Activated T-helper 1 cell treated with anti-CD3 and anti-CD28 coated beads, Interleukin-12 subunit alpha, Interleukin-12 subunit beta, Interleukin-2, Interleukin-4 antibody, amounts not matched to agents 30 ng/mL and 10 ng/mL and 1 ng/mL, durations not matched to agents 14 hours and 24 hours and 36 hours (primary cell): ENCODE measurements at regions not wholly inside any gene's neighbourhood (a gene's known extent, or its start where the extent isn't known, plus 50 kb on each side); places are given as distances from the start of the nearest gene placed in this dataset.

Experiments used
- DNase-seq: peaks from one replicate; pipeline ENCODE4 v3.0.0; 2021; ENCODE audit warnings: low spot score
- H3K27ac Mint-ChIP-seq: one replicate; pipeline ENCODE4 v1.8.0; 2021; ENCODE audit warnings: mild to moderate bottlenecking, mixed read lengths
- H3K27me3 Mint-ChIP-seq: one replicate; pipeline ENCODE4 v1.8.0; 2022; ENCODE audit warnings: mild to moderate bottlenecking, moderate library complexity, mixed read lengths; ENCODE audit not compliant: insufficient read depth
- H3K36me3 Mint-ChIP-seq: one replicate; pipeline ENCODE4 v1.8.0; 2021; ENCODE audit warnings: low read depth, mixed read lengths
- H3K4me1 Mint-ChIP-seq: one replicate; pipeline ENCODE4 v1.8.0; 2021; ENCODE audit warnings: low read depth, mixed read lengths
- H3K4me3 Mint-ChIP-seq: one replicate; pipeline ENCODE4 v1.8.0; 2021; ENCODE audit warnings: mild to moderate bottlenecking, moderate library complexity, mixed read lengths
- H3K9me3 Mint-ChIP-seq: one replicate; pipeline ENCODE4 v1.8.0; 2021; ENCODE audit warnings: mixed read lengths
- intact Hi-C: fragments of 100-400 bp; cut with micrococcal nuclease; formaldehyde crosslinking; loops from one replicate; pipeline ENCODE4 v1.15.1; 2024

DNA sequence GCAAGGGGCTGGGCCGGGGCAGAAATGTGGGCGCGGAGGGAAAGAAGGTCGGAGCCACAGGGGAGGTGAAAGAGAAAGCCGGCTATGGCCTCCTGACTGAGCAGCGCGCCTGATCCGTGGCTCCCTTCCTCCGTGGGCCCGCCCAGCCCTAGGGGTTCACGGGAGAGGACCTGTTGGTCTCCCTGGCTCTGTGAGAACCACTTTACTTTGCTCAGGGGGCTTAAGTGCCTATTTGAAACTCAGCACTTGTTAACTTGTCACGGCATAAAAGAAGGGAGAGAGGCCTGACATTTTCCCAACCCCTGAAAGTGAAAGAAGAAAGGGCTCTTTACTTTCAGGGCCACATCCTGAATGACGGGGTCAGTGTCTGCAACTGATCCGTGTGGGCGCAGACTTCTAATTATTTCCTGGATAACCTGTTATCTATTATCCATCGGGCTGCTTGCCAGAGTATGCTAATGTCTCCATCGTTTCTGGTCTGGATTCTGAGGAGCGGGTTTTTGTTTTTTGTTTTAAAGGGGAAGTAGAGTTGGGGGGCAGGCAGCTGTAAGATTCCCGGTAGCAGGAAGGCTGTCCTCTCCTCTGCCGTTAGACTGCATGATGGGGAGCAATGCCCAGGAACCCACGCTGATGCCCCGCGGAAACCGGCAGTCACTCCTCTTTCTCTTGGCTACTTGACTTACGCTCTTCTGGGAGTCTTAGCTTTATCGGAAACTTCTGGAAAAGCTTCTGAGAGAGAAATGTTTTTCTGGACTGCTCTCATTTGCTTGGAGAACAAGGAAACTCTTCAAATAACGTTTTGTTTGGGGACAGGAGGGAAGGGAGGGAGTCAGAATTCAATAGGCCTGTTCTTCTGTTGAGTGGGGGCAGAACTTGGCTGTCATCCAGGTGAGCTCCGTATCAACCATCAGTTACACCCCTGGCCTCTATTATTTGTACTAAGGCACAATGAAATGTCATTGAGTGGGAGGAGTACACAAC, 127.7 kb upstream of the MAX start:
- Mint-ChIP-seq H3K36me3 (peaks cover 2% of the 10 kb centered on the region), H3K4me3 (peak overlapping the region; percentile 81), H3K27ac (peak overlapping the region; percentile 93), H3K4me1 (peaks cover 51% of the 10 kb centered on the region), H3K9me3 (no peaks in the 10 kb centered on the region), H3K27me3 (peaks cover 2% of the 10 kb centered on the region)
- intact Hi-C loops, result loop anchor here (1.0 kb wide), 1 partner anchor 24 kb away; no protein-coding TSS in a partner anchor
- peak; percentile 34 for DNase-seq

GRCh38 chr14:65231286-65231980, 129.1 kb upstream of the MAX start:
- H3K27me3 Mint-ChIP-seq, result peaks cover 2% of the 10 kb centered on the region
- peaks cover 2% of the 10 kb centered on the region for H3K36me3 Mint-ChIP-seq
- no peaks in the 10 kb centered on the region for H3K9me3 Mint-ChIP-seq
- peaks cover 37% of the 10 kb centered on the region for H3K4me1 Mint-ChIP-seq
- H3K4me3 Mint-ChIP-seq, result no peak overlapping the region
- no peak overlapping the region for H3K27ac Mint-ChIP-seq
- DNase-seq, result no peak
- intact Hi-C loops, result no loop called here

GRCh38 chr14:65234752-65235361, 132.5 kb upstream of the MAX start:
- peaks cover 20% of the 10 kb centered on the region for H3K4me1 Mint-ChIP-seq
- H3K4me3 Mint-ChIP-seq, result no peak overlapping the region
- intact Hi-C loops, result no loop called here
- DNase-seq, result no peak
- H3K36me3 Mint-ChIP-seq, result peaks cover 2% of the 10 kb centered on the region
- H3K9me3 Mint-ChIP-seq, result no peaks in the 10 kb centered on the region
- H3K27me3 Mint-ChIP-seq, result peaks cover 2% of the 10 kb centered on the region
- no peak overlapping the region for H3K27ac Mint-ChIP-seq

DNA sequence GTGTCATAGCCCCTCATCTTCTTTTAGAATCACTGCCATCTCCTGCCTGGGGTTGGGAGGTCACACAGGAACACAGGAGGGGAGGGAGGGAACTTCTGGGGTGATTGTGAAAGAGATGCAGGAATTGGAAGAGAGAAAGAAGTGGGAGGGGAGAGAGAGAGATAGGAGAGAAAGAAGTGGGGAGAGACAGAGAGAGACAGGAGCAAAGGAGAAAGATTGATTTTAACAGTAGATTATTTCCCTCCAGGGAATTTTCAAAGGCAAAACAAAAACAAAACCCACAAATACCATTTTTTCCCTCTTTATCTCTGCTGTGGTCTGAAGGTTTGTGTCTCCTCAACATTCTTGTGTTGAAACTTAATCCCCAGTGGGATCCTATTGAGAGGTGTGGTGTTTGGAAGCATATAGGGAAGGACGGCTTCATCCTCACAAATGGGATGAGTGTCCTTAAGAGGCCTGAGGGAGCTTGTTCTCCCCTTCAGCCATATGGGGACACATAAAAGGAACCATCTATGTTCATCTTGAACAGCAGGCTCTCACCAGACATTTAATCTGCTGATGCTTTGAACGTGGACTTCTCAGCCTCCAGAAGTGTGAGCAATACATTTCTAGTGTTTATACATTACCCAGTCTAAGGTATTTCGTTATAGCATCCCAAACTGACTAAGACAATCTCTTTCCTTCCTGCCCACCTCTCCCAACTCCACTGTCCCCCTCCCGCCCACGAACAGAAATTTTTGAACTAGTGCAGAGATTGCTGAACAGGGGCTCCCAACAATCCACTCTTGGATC, 134.9 kb upstream of the MAX start:
- H3K4me3 Mint-ChIP-seq, result no peak overlapping the region
- peaks cover 2% of the 10 kb centered on the region for H3K36me3 Mint-ChIP-seq
- H3K27me3 Mint-ChIP-seq, result peaks cover 2% of the 10 kb centered on the region
- DNase-seq, result no peak
- H3K4me1 Mint-ChIP-seq, result peaks cover 18% of the 10 kb centered on the region
- no peak overlapping the region for H3K27ac Mint-ChIP-seq
- intact Hi-C loops, result no loop called here
- no peaks in the 10 kb centered on the region for H3K9me3 Mint-ChIP-seq

DNA sequence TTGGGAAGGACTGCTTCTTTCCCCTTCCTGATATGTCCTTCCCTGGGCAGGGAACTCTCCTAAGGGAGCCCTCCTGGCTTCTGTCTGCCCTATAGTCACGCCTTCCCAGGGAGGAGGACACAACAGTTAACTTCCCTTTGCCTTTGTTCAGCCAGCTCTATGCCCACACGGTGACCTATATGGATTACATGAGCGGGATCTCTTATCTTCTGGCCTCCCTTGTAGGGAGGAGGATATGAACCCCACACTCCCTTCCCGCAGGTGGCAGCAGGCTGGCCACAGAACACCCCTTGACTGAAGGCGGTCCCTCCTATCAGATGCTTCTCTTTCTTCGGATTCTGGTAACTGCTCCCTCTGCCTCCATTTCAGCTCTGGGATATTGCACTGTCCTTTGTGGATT, 135.6 kb upstream of the MAX start:
- H3K36me3 Mint-ChIP-seq, result peaks cover 2% of the 10 kb centered on the region
- peaks cover 2% of the 10 kb centered on the region for H3K27me3 Mint-ChIP-seq
- intact Hi-C loops, result no loop called here
- no peaks in the 10 kb centered on the region for H3K9me3 Mint-ChIP-seq
- H3K4me3 Mint-ChIP-seq, result no peak overlapping the region
- H3K27ac Mint-ChIP-seq, result no peak overlapping the region
- no peak for DNase-seq
- H3K4me1 Mint-ChIP-seq, result peaks cover 18% of the 10 kb centered on the region

DNA sequence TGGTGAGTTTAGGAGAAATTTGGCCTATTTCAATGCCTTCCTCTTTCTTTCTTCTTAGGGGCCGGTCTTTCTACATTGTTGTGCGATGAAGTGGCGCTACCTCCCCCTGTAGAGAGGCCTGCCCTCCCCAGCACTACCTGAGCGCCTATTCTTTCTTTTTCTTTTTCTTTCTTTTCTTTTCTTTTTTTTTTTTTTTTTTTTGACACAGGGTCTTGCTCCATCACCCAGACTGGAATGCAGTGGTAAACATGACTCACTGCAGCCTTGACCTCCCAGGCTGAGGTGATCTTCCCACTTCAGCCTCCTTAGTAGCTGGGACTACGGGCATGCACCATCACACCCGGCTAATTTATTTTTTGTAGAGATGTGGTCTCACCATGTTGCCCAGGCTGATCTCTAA, 136.1 kb upstream of the MAX start:
- DNase-seq, result no peak
- H3K4me3 Mint-ChIP-seq, result no peak overlapping the region
- no peaks in the 10 kb centered on the region for H3K9me3 Mint-ChIP-seq
- intact Hi-C loops, result no loop called here
- H3K27ac Mint-ChIP-seq, result no peak overlapping the region
- H3K36me3 Mint-ChIP-seq, result peaks cover 2% of the 10 kb centered on the region
- peaks cover 18% of the 10 kb centered on the region for H3K4me1 Mint-ChIP-seq
- peaks cover 2% of the 10 kb centered on the region for H3K27me3 Mint-ChIP-seq

DNA sequence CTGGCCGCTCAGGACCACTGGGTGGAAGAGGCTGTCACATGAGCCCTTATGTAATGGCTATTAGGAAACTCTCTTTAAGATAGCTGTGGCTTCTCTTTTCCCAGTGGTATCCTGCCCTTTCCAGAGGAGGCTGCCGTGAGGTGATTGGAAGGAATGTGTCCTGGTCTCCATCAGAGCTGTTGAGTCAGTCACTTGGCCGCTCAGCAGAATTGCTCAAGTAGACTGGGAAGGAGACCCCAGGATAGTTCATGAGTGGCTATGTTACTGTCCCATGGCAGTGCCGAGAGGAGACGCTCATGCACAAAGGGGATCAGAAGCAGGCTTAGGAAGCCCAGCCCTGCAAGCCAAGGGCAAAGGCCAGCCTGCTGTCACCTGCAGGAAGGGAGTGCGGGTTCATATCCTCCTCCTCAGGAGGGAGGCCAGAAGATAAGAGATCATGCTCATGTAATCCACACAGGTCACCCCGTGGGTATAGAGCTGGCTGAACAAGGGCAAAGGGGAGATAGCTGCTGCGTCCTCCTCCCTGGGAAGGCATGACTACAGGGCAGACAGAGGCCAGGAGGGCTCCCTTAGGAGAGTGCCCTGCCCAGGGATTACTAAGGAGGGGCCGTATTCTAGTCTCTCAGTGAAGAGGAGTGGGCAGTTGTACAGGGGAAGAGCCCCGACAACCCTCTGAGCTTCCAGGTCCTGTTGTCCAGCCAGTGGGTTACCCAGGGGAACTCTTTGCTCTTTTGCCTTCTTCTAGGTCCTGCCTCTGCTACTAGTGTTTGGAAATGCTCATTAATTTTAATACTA, 137.0 kb upstream of the MAX start:
- Mint-ChIP-seq H3K9me3 (no peaks in the 10 kb centered on the region), H3K27me3 (no peaks in the 10 kb centered on the region), H3K4me1 (peaks cover 18% of the 10 kb centered on the region), H3K4me3 (no peak overlapping the region), H3K36me3 (peaks cover 2% of the 10 kb centered on the region), H3K27ac (no peak overlapping the region)
- no peak for DNase-seq
- intact Hi-C loops, result no loop called here

DNA sequence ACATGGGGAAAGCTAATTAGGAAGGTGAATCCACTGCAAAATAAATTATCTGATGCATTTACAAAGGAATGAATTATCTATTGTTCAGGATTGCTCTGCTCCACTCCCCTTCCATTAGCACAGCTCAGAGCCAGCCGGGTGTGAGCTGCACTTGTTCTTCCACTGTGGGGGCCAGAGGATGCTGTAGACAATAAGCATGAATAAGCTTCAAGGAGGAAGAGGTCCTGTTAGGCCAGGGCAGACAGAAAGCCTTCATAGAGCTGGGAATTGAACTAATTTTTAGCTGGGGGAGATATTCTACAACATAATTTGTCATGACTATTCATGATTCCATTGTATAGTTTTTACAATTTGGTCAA, 137.6 kb upstream of the MAX start:
- H3K27me3 Mint-ChIP-seq, result no peaks in the 10 kb centered on the region
- H3K27ac Mint-ChIP-seq, result no peak overlapping the region
- intact Hi-C loops, result no loop called here
- DNase-seq, result no peak
- peaks cover 18% of the 10 kb centered on the region for H3K4me1 Mint-ChIP-seq
- no peaks in the 10 kb centered on the region for H3K9me3 Mint-ChIP-seq
- H3K36me3 Mint-ChIP-seq, result peaks cover 2% of the 10 kb centered on the region
- H3K4me3 Mint-ChIP-seq, result no peak overlapping the region

DNA sequence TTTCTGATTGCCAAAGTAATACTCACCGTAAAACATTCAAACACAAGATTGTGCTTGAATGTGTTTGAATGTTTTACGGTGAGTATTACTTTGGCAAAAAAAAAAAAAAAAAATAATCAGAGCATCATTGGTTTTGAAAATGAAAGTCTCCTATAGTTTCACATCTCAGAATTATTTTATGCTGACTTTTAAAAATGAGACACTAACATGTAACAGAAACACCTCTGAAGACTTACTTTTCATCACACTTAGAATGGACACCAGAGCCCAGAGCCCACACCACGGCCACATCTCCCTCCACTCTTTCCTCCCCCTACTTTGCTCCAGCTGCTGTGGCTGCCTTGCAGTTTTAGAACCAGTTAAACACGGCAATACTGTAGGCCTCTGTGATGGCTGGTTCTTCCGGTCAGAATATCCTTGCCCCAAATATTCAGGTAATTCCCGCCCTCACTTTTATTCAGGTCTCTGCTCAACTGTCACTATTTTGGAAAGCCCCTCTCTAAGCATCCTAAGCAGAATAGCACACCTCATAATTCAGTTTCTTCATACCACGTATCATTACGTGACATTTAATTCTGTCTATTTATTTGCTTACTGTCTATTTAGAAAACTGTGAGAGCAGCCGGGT, 138.9 kb upstream of the MAX start:
- DNase-seq, result no peak
- intact Hi-C loops, result no loop called here
- no peak overlapping the region for H3K4me3 Mint-ChIP-seq
- H3K9me3 Mint-ChIP-seq, result no peaks in the 10 kb centered on the region
- no peaks in the 10 kb centered on the region for H3K27me3 Mint-ChIP-seq
- peaks cover 2% of the 10 kb centered on the region for H3K36me3 Mint-ChIP-seq
- H3K4me1 Mint-ChIP-seq, result peaks cover 25% of the 10 kb centered on the region
- H3K27ac Mint-ChIP-seq, result no peak overlapping the region

DNA sequence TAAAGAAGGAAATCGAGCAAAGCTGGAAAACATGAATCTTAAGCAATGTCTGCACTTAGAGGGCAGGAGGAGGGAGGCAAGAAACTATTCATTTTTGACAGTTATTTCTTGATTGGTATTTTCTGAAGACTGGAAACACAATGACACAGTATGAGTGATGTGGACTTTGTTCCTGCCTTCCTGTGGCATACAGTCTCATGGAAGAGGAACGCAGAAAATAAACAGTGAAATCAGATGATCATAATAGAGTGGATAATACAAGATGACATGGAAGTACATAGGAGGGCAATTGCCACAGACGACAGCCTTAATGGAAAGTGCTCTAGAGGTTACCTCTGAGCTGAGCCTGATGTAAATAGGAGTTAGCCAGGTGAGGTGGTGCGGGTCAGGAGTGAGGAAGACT, 140.4 kb upstream of the MAX start:
- H3K4me1 Mint-ChIP-seq, result peaks cover 14% of the 10 kb centered on the region
- no peak overlapping the region for H3K4me3 Mint-ChIP-seq
- H3K27me3 Mint-ChIP-seq, result no peaks in the 10 kb centered on the region
- H3K36me3 Mint-ChIP-seq, result peaks cover 2% of the 10 kb centered on the region
- H3K9me3 Mint-ChIP-seq, result no peaks in the 10 kb centered on the region
- DNase-seq, result no peak
- intact Hi-C loops, result no loop called here
- no peak overlapping the region for H3K27ac Mint-ChIP-seq

DNA sequence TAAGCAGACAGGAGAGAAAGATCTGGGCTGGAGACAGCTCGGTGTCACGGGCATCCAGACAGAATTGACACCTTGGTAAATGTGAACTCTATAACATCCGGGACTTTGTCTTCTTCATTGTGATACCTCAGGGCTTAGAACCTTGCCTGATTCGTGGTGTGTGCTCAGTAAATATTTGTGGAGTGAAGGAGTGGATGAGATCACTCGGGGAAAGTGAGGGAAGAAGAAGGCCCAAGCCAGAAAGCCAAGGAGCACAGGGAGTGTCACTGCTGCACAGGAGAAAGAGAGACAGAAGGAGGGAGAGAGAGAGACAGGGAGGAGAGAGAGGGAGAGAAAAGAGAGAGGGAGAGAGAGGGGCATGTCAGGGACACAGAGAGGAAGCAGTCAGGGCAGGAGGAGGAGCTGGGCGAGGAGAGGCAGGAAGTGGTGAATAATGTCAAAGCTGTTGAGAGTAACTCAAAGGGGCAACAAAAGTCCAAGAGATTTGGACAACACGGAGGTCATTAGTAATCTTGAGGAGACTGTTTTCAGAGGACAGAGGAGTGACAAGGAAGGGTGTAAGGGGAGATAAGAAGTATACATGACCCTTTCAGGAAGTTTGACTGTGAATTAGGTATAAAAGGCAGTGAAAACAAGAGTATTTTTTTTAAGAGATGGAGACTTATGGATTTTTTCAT, 141.6 kb upstream of the MAX start:
- H3K4me1 Mint-ChIP-seq, result peaks cover 12% of the 10 kb centered on the region
- H3K4me3 Mint-ChIP-seq, result no peak overlapping the region
- no peak overlapping the region for H3K27ac Mint-ChIP-seq
- intact Hi-C loops, result no loop called here
- no peaks in the 10 kb centered on the region for H3K27me3 Mint-ChIP-seq
- no peak for DNase-seq
- peaks cover 2% of the 10 kb centered on the region for H3K36me3 Mint-ChIP-seq
- H3K9me3 Mint-ChIP-seq, result no peaks in the 10 kb centered on the region
